Ishikawa (cell line): ENCODE measurements at regions not wholly inside any gene's neighbourhood (a gene's known extent, or its start where the extent isn't known, plus 50 kb on each side); places are given as distances from the start of the nearest gene placed in this dataset.

ENCODE experiments used
- CEBPB ChIP-seq: IDR thresholded peaks from 2 replicates; pipeline ENCODE4 v1.6.1; 2012
- CREB1 ChIP-seq: IDR thresholded peaks from 2 replicates; pipeline ENCODE4 v1.6.1; 2012; ENCODE audit warnings: low read depth
- EGR1 ChIP-seq: IDR thresholded peaks from 2 replicates; pipeline ENCODE4 v1.6.1; 2012
- EP300 ChIP-seq: IDR thresholded peaks from 2 replicates; pipeline ENCODE4 v1.6.1; 2012; ENCODE audit warnings: borderline replicate concordance
- FOXM1 ChIP-seq: IDR thresholded peaks from 2 replicates; pipeline ENCODE4 v1.6.1; 2012; ENCODE audit warnings: low read depth, borderline replicate concordance
- NFIC ChIP-seq: IDR thresholded peaks from 2 replicates; pipeline ENCODE4 v1.6.1; 2012
- RAD21 ChIP-seq: IDR thresholded peaks from 2 replicates; pipeline ENCODE4 v1.6.1; 2012; ENCODE audit warnings: low read depth
- TAF1 ChIP-seq: IDR thresholded peaks from 2 replicates; pipeline ENCODE4 v1.6.1; 2012; ENCODE audit warnings: low read depth, mild to moderate bottlenecking
- TCF12 ChIP-seq: IDR thresholded peaks from 2 replicates; pipeline ENCODE4 v1.6.1; 2012; ENCODE audit warnings: low read depth
- TEAD4 ChIP-seq: IDR thresholded peaks from 2 replicates; pipeline ENCODE4 v1.6.1; 2012
- YY1 ChIP-seq: IDR thresholded peaks from 2 replicates; pipeline ENCODE4 v1.6.1; 2012; ENCODE audit warnings: low read depth
- ZBTB7A ChIP-seq: IDR thresholded peaks from 2 replicates; pipeline ENCODE4 v1.6.1; 2012; ENCODE audit warnings: low read depth
- TF ChIP-seq, protein P1 (sequence below): IDR thresholded peaks from 2 replicates; pipeline ENCODE4 v1.6.1; 2012; ENCODE audit warnings: low read depth, mild to moderate bottlenecking
- TF ChIP-seq, protein P2 (sequence below): IDR thresholded peaks from 2 replicates; pipeline ENCODE4 v1.6.1; 2012
- TF ChIP-seq, protein P3 (sequence below): IDR thresholded peaks from 2 replicates; pipeline ENCODE4 v1.6.1; 2012

DNA sequence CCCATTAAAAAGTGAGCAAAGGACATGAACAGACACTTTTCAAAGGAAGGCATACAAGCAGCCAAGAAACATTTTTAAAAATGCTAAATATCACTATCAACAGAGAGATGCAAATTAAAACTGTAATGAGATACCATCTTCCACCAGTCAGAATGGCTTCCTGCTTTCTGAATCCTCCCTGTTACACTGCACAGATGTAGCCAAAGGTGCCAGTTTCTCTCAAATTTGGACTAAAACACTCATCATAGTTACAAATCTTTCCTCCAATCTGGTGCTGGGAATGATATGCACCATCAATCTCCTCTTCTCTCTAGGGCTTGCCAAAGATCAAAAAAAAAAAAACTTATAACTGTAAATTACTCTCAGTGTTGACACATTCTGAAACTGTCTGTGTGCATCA lies 311.8 kb upstream of the CLEC14A start:
- TF ChIP-seq, protein P1, sequence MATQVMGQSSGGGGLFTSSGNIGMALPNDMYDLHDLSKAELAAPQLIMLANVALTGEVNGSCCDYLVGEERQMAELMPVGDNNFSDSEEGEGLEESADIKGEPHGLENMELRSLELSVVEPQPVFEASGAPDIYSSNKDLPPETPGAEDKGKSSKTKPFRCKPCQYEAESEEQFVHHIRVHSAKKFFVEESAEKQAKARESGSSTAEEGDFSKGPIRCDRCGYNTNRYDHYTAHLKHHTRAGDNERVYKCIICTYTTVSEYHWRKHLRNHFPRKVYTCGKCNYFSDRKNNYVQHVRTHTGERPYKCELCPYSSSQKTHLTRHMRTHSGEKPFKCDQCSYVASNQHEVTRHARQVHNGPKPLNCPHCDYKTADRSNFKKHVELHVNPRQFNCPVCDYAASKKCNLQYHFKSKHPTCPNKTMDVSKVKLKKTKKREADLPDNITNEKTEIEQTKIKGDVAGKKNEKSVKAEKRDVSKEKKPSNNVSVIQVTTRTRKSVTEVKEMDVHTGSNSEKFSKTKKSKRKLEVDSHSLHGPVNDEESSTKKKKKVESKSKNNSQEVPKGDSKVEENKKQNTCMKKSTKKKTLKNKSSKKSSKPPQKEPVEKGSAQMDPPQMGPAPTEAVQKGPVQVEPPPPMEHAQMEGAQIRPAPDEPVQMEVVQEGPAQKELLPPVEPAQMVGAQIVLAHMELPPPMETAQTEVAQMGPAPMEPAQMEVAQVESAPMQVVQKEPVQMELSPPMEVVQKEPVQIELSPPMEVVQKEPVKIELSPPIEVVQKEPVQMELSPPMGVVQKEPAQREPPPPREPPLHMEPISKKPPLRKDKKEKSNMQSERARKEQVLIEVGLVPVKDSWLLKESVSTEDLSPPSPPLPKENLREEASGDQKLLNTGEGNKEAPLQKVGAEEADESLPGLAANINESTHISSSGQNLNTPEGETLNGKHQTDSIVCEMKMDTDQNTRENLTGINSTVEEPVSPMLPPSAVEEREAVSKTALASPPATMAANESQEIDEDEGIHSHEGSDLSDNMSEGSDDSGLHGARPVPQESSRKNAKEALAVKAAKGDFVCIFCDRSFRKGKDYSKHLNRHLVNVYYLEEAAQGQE, result no peak
- TF ChIP-seq CREB1 (no peak), YY1 (no peak), TEAD4 (no peak), NFIC (no peak), ZBTB7A (no peak), TCF12 (no peak), FOXM1 (no peak), CEBPB (no peak), EP300 (no peak), TAF1 (no peak), RAD21 (no peak), EGR1 (no peak)
- TF ChIP-seq, protein P2, sequence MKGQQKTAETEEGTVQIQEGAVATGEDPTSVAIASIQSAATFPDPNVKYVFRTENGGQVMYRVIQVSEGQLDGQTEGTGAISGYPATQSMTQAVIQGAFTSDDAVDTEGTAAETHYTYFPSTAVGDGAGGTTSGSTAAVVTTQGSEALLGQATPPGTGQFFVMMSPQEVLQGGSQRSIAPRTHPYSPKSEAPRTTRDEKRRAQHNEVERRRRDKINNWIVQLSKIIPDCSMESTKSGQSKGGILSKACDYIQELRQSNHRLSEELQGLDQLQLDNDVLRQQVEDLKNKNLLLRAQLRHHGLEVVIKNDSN, result no peak
- TF ChIP-seq, protein P3, sequence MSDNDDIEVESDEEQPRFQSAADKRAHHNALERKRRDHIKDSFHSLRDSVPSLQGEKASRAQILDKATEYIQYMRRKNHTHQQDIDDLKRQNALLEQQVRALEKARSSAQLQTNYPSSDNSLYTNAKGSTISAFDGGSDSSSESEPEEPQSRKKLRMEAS, result no peak

DNA sequence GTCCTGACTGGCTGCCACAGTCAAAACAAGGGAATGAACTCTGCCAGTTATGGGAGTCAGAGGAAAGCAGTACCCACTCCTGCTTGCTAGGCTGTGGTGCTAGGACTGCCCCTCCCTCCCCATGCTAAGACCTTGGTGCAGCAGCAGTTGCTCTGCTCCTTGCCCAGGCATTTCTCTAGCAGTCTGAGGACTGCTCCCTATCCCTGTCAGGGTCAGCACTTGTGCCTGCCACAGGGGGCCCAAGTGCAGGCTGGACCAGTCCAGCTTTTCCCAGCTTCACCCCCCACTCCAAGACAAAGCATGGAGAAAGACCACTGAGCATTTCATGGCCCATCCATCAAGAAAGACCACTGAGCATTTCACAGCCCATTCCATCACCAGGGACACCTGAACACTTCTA lies 305.8 kb upstream of the CLEC14A start:
- TF ChIP-seq CREB1, result no peak
- TF ChIP-seq RAD21, result no peak
- TF ChIP-seq CEBPB, result no peak
- TF ChIP-seq TEAD4, result no peak
- TF ChIP-seq FOXM1, result no peak
- TF ChIP-seq TCF12, result no peak
- no peak for TF ChIP-seq NFIC
- TF ChIP-seq, protein P2, result no peak
- TF ChIP-seq, protein P3, result no peak
- TF ChIP-seq EGR1, result no peak
- TF ChIP-seq TAF1, result no peak
- TF ChIP-seq YY1, result no peak
- TF ChIP-seq, protein P1, result no peak
- TF ChIP-seq EP300, result no peak

DNA sequence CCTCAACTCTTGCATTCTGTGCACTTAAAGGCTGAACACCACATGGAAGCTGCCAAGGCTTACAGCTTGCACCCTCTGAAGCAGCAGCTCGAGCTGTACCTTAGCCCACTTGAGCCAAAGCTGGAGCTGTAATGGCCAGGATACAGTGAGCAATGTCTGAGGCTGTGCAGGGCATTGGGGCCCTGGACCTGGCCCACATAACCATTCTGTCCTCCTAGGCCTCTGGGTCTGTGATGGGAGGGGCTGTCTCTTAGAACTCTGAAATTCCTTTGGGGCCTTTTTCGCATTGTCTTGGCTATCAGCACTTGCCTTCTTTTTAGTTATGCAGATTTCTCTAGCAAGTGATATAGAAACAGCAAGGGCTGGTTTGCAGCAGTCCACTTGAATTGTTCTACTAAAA lies 303.8 kb upstream of the CLEC14A start:
- TF ChIP-seq, protein P3, result no peak
- TF ChIP-seq EP300, result no peak
- no peak for TF ChIP-seq RAD21
- no peak for TF ChIP-seq ZBTB7A

DNA sequence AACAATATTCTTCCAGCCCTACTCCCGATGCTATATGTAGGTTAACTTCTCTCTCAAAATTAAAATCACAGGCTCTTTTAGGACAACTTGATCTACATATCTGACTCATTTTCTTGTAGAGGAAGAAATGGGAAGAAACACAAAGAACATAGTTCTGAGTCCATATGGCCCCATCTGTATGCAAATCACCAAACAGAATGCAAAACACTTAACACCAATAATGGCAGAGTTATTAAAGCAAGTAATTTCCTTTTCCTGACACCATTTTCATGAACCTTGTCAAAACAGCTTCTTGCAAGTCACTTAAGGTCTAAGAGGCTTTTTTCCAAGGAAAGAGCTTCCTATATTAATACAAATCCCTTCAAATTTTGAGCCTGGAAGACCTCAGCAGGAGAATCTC lies 300.4 kb upstream of the CLEC14A start:
- TF ChIP-seq, protein P1, result no peak
- TF ChIP-seq FOXM1 (no peak), CREB1 (no peak), TCF12 (no peak), NFIC (no peak), CEBPB (no peak), RAD21 (no peak), EP300 (no peak), ZBTB7A (no peak), YY1 (no peak), EGR1 (no peak), TEAD4 (no peak), TAF1 (no peak)
- TF ChIP-seq, protein P2, result no peak
- TF ChIP-seq, protein P3, result no peak
